ENCODE measurements at regions not wholly inside any gene's neighbourhood (a gene's known extent, or its start where the extent isn't known, plus 50 kb on each side); places are given as distances from the start of the nearest gene placed in this dataset.
A peak's percentile ranks its signal among the peaks of the same experiment; 100 is the strongest.

DNA sequence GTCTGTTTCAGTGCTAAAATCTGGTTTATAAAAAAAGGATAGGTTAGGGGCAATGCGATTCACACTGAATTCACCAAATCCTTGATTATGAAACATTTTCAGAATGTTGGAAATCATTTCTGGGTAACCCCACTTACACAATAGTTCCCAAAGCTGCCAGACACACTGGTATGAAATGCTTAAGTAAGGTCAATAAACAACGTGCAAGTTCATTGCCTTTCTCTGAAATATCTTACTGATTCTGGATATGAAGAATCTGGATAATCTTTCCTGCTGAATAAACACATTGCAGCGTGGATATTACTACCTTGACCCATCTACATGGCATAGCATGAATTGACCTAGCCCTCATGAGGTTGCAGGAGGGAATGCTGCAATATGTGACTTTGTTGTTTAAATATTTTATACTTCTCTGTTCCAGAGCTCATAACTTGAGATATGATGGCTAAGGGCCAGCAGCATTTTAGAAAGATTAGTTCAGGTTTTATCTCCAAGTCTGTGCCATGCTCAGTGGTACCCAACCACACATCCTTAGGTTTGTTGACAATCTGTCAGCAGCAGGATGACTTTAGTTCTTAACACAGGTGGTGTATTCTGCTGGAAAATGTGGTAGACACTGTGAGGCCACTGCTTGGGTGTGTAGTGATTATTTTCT is 121.0 kb downstream of the NREP start:
- dilution Hi-C loops (cut with HindIII; ENCODE audit: low sequenced_read_pairs, unreplicated experiment) (no loop called here), intact Hi-C loops (cut with micrococcal nuclease) (no loop called here), in situ Hi-C loops (cut with MboI; ENCODE audit: low sequenced_read_pairs) (no loop called here)
- Histone ChIP-seq H4K5ac (ENCODE audit: low read depth, low read length) (no peak overlapping the region), H3K23ac (ENCODE audit: low read depth, low read length) (no peak overlapping the region), H2BK20ac (ENCODE audit: low read depth, low read length) (no peak overlapping the region), H2AK9ac (replicated peaks; ENCODE audit: low read depth, low read length, poor library complexity) (no peak overlapping the region), H3K27me3 (ENCODE audit: control insufficient read depth, insufficient read depth, low read length) (peaks cover 4% of the 10 kb centered on the region; the same call in 1 of the 2 replicates), H3K56ac (ENCODE audit: extremely low read depth, insufficient read depth, low read length) (no peak overlapping the region), H3K9me1 (ENCODE audit: insufficient read depth, low read length) (no peaks in the 10 kb centered on the region), H3K27ac (ENCODE audit: insufficient read depth, low read length) (no peak overlapping the region), H3K36me3 (ENCODE audit: control insufficient read depth, insufficient read depth, low read length) (no peaks in the 10 kb centered on the region), H4K8ac (ENCODE audit: low read depth in 2 of 2, low read length in 2 of 2) (no peak overlapping the region), H3K9me3 (ENCODE audit: control insufficient read depth, insufficient read depth, low read length) (peaks cover 15% of the 10 kb centered on the region), H3K4ac (ENCODE audit: low read depth, low read length) (no peak overlapping the region), H3K4me1 (ENCODE audit: control insufficient read depth, insufficient read depth, low read length) (no peaks in the 10 kb centered on the region; the same call in 1 of the 2 replicates), H2BK15ac (ENCODE audit: low read depth, low read length) (no peak overlapping the region), H3K18ac (ENCODE audit: low read depth, low read length) (no peak overlapping the region), H2AFZ (replicated peaks; ENCODE audit: low read length, poor library complexity) (no peak overlapping the region), H3K4me2 (ENCODE audit: low read depth, low read length) (no peak overlapping the region), H3K4me3 (ENCODE audit: insufficient read depth, low read depth, low read length) (no peak overlapping the region), H2BK120ac (ENCODE audit: low read depth, low read length) (no peak overlapping the region), H4K91ac (ENCODE audit: insufficient read depth, low read depth, low read length) (no peak overlapping the region), H2BK5ac (ENCODE audit: low read depth, low read length, poor library complexity, severe bottlenecking) (no peak overlapping the region), H4K20me1 (ENCODE audit: insufficient read depth, low read length) (no peaks in the 10 kb centered on the region), H3K79me1 (ENCODE audit: low read depth in 1 of 2, low read length in 2 of 2) (no peaks in the 10 kb centered on the region), H2AK5ac (ENCODE audit: low read depth, low read length) (no peak overlapping the region), H3K9ac (ENCODE audit: low read depth, low read length) (no peak overlapping the region), H3K14ac (replicated peaks; ENCODE audit: low read depth, low read length) (no peak overlapping the region)
- peak; percentile 39 for DNase-seq
- peak; percentile 32 for ATAC-seq (ENCODE audit: low read depth)
- no TSS peak for BruUV-seq (replicated peaks)
- no CpG with 5 or more reads among the region's 3 CpGs for WGBS, 2 experiments (ENCODE audit: extremely low coverage in 2 of 2, insufficient read length in 1 of 2)
- TF ChIP-seq CHD1 (IDR thresholded peaks at IDR 0.05; ENCODE audit: low read depth, low read length) (no peak), RAD21 (IDR thresholded peaks at IDR 0.05; ENCODE audit: low read length) (no peak), CEBPB (IDR thresholded peaks at IDR 0.05; ENCODE audit: low read depth, low read length) (peak; percentile 67), RCOR1 (IDR thresholded peaks at IDR 0.05; ENCODE audit: insufficient replicate concordance, low read length) (no peak), RFX5 (IDR thresholded peaks at IDR 0.05; ENCODE audit: low read depth, low read length) (no peak)
- ChIA-PET CTCF (interaction anchor here (1.7 kb wide), 1 partner anchor 12 kb away, joined by 4 read pairs; no protein-coding TSS in a partner anchor), POLR2A (ENCODE audit: unreplicated experiment) (no interaction called here)

All from IMR-90 (cell line).